ENCODE measurements at regions not wholly inside any gene's neighbourhood (a gene's known extent, or its start where the extent isn't known, plus 50 kb on each side); places are given as distances from the start of the nearest gene placed in this dataset.

- TF ChIP-seq TEAD4 (CRISPR knock-in tag; IDR thresholded peaks at IDR 0.05), result no peak
- no peak for TF ChIP-seq CTCF (IDR thresholded peaks at IDR 0.05)
- no peak for TF ChIP-seq ZNF138 (CRISPR knock-in tag; conservative IDR thresholded peaks at IDR 0.05)
- TF ChIP-seq, protein P1, sequence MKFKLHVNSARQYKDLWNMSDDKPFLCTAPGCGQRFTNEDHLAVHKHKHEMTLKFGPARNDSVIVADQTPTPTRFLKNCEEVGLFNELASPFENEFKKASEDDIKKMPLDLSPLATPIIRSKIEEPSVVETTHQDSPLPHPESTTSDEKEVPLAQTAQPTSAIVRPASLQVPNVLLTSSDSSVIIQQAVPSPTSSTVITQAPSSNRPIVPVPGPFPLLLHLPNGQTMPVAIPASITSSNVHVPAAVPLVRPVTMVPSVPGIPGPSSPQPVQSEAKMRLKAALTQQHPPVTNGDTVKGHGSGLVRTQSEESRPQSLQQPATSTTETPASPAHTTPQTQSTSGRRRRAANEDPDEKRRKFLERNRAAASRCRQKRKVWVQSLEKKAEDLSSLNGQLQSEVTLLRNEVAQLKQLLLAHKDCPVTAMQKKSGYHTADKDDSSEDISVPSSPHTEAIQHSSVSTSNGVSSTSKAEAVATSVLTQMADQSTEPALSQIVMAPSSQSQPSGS (CRISPR knock-in tag; IDR thresholded peaks at IDR 0.05; ENCODE audit: borderline replicate concordance, low read depth), result no peak
- TF ChIP-seq ZNF512 (CRISPR knock-in tag; IDR thresholded peaks at IDR 0.05; ENCODE audit: borderline replicate concordance), result no peak
- no peak for TF ChIP-seq SP1 (CRISPR knock-in tag; conservative IDR thresholded peaks at IDR 0.05)
- TF ChIP-seq, protein P2, sequence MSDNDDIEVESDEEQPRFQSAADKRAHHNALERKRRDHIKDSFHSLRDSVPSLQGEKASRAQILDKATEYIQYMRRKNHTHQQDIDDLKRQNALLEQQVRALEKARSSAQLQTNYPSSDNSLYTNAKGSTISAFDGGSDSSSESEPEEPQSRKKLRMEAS (CRISPR knock-in tag; IDR thresholded peaks at IDR 0.05), result no peak
- no peak for TF ChIP-seq CREB1 (CRISPR knock-in tag; IDR thresholded peaks at IDR 0.05)
- TF ChIP-seq ZNF425 (CRISPR knock-in tag; conservative IDR thresholded peaks at IDR 0.05), result no peak
- TF ChIP-seq ZNF263 (CRISPR knock-in tag; IDR thresholded peaks at IDR 0.05; ENCODE audit: low read depth), result no peak
Measured at GRCh38 chr14:104467236-104467635, 112.3 kb upstream of the C14orf180 start.

Data from WTC11 (cell line).